ENCODE measurements at regions not wholly inside any gene's neighbourhood (a gene's known extent, or its start where the extent isn't known, plus 50 kb on each side); places are given as distances from the start of the nearest gene placed in this dataset.

DNA sequence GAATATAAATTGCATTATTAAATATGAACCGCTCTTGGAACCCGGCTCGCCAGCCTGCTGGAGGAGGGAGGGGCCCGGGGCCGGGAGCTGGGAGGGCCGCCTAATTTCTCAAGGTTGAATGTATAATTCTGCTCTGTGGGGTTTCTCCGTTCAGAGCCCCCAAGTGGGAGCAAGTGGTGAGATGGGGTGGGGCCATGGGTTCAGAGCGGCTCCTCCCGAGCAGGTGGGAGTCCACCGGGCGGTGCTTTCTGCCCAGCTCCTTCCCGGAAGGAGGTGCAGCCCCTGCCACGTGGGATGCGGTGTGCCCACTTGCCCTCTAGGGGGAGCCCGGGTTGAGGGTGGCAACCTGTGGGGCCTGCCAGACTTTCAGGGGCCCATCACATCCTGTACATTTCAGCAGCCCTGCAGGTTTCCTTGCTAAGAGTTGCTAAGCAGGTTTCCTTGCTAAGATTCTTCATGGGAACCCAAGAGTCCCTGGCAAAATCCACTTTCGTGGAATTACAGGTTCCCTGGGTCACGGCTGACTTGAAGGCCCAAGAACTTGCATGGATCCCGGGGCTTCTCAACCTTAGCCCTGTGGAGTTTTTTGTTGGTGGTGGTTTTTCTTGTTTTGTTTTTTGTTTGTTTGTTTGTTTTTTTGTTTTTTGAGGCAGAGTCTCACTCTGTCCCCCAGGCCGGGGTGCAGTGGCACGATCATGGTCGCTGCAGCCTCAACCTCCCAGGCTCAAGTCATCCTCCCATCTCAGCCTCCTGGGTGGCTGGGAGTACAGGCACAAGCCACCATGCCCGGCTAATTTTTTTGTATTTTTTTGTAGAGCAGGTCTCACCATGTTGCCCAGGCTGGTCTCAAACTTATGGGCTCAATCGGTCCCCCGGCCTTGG is 196.7 kb upstream of the GSE1 start:
- DNase-seq = peak; percentile 65 to 86

GRCh38 chr16:85417156-85417860 is 195.8 kb upstream of the GSE1 start:
- Histone ChIP-seq H3K4me2 (no peak overlapping the region), H3K36me3 (ENCODE audit: low read depth) (no peaks in the 10 kb centered on the region), H3K9me2 (ENCODE audit: insufficient read depth) (no peaks in the 10 kb centered on the region), H3K79me2 (ENCODE audit: low read depth) (no peaks in the 10 kb centered on the region), H3K27me3 (ENCODE audit: insufficient read depth, low read depth) (no peaks in the 10 kb centered on the region), H3K4me1 (replicated peaks; ENCODE audit: insufficient read depth) (peaks cover 7% of the 10 kb centered on the region; the same call in 1 of the 2 replicates), H4K20me1 (ENCODE audit: insufficient read depth) (no peaks in the 10 kb centered on the region), H3K9me3 (ENCODE audit: insufficient read depth, low read depth) (no peaks in the 10 kb centered on the region), H3F3A (ENCODE audit: insufficient read depth, low read depth) (0 out of 2 replicates have a peak, but pooled peaks cover 9% of the 10 kb centered on the region), H3K4me3 (no peak overlapping the region), H2AFZ (no peak overlapping the region), H3K27ac (no peak overlapping the region)
- BruUV-seq (replicated peaks) = no TSS peak
- DNase-seq = no peak
- ChIA-PET POLR2A (ENCODE audit: unreplicated experiment) (no interaction called here), CTCF (no interaction called here)
- TF ChIP-seq CTCF (conservative IDR thresholded peaks at IDR 0.05) (no peak), EZH2 (IDR thresholded peaks at IDR 0.05; ENCODE audit: low read depth) (no peak)
- intact Hi-C loops (cut with micrococcal nuclease; ENCODE audit: unreplicated experiment) = loop anchor here (2.0 kb wide), 1 partner anchor 107 kb away; no protein-coding TSS in a partner anchor

More for the DNA sequence above, 196.7 kb upstream of the GSE1 start:
- Histone ChIP-seq H3K4me1 (replicated peaks; ENCODE audit: insufficient read depth) (no peaks in the 10 kb centered on the region), H3K27ac (no peak overlapping the region), H3K36me3 (ENCODE audit: low read depth) (no peaks in the 10 kb centered on the region), H2AFZ (no peak overlapping the region), H3K9me2 (ENCODE audit: insufficient read depth) (no peaks in the 10 kb centered on the region), H3K79me2 (ENCODE audit: low read depth) (no peaks in the 10 kb centered on the region), H4K20me1 (ENCODE audit: insufficient read depth) (no peaks in the 10 kb centered on the region), H3K9me3 (ENCODE audit: insufficient read depth, low read depth) (no peaks in the 10 kb centered on the region), H3K4me2 (no peak overlapping the region), H3K4me3 (no peak overlapping the region), H3K27me3 (ENCODE audit: insufficient read depth, low read depth) (no peaks in the 10 kb centered on the region), H3F3A (ENCODE audit: insufficient read depth, low read depth) (0 out of 2 replicates have a peak, but pooled peaks cover 4% of the 10 kb centered on the region)
- BruUV-seq (replicated peaks) = no TSS peak
- TF ChIP-seq EZH2 (IDR thresholded peaks at IDR 0.05; ENCODE audit: low read depth) = no peak
- TF ChIP-seq CTCF (conservative IDR thresholded peaks at IDR 0.05) = peak; percentile 84
- ChIA-PET POLR2A (ENCODE audit: unreplicated experiment) (no interaction called here), CTCF (interaction anchor here (0.6 to 1.0 kb wide), 7 partner anchors 14 to 200 kb away, joined by 3 to 6 read pairs (median 4); no protein-coding TSS in a partner anchor)
- intact Hi-C loops (cut with micrococcal nuclease; ENCODE audit: unreplicated experiment) = loop anchor here (1.0 to 2.0 kb wide), 2 partner anchors 108 to 194 kb away; no protein-coding TSS in a partner anchor

DNA sequence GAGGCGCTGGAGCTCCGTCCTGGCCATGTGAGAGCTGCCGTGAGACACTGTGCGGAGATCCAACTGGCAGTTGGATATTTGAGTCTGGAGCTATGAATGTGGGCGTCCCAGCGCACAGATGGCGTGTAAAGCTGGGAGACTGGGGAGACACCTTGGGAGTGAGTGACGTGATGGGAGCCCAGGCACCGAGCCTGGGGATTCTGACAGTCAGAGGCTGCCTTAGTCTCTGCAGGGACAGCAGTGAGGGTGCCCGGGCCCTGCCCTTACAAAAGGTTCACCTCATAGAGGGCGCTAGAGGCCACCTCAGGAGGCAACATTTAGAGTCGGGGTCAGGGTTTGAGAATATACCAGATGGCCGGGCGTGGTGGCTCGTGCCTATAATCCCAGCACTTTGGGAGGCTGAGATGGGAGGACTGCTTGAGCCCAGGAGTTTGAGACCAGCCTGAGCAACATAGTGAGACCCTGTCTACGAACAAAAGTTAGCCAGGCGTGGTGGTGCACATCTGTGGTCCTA is 194.1 kb upstream of the GSE1 start:
- no peaks in the 10 kb centered on the region for H3K36me3 ChIP-seq (ENCODE audit: low read depth)
- no peak overlapping the region for H3K4me2 ChIP-seq
- no peak overlapping the region for H3K27ac ChIP-seq
- H3K9me3 ChIP-seq (ENCODE audit: insufficient read depth, low read depth) = no peaks in the 10 kb centered on the region
- H3F3A ChIP-seq (ENCODE audit: insufficient read depth, low read depth) = peaks cover 15% of the 10 kb centered on the region; the same call in 1 of the 2 replicates
- POLR2A ChIA-PET (ENCODE audit: unreplicated experiment) = no interaction called here
- peaks cover 5% of the 10 kb centered on the region; the same call in 1 of the 2 replicates for H4K20me1 ChIP-seq (ENCODE audit: insufficient read depth)
- H3K9me2 ChIP-seq (ENCODE audit: insufficient read depth) = no peaks in the 10 kb centered on the region
- no peaks in the 10 kb centered on the region for H3K27me3 ChIP-seq (ENCODE audit: insufficient read depth, low read depth)
- TF ChIP-seq EZH2 (IDR thresholded peaks at IDR 0.05; ENCODE audit: low read depth) (no peak), CTCF (conservative IDR thresholded peaks at IDR 0.05) (no peak)
- no peak overlapping the region for H2AFZ ChIP-seq
- CTCF ChIA-PET = no interaction called here
- BruUV-seq (replicated peaks) = no TSS peak
- DNase-seq = no peak
- intact Hi-C loops (cut with micrococcal nuclease; ENCODE audit: unreplicated experiment) = no loop called here
- H3K4me1 ChIP-seq (replicated peaks; ENCODE audit: insufficient read depth) = peaks cover 20% of the 10 kb centered on the region
- H3K4me3 ChIP-seq = no peak overlapping the region
- H3K79me2 ChIP-seq (ENCODE audit: low read depth) = no peaks in the 10 kb centered on the region

Data from PC-9 (cell line).